ENCODE measurements at regions not wholly inside any gene's neighbourhood (a gene's known extent, or its start where the extent isn't known, plus 50 kb on each side); places are given as distances from the start of the nearest gene placed in this dataset.

DNA sequence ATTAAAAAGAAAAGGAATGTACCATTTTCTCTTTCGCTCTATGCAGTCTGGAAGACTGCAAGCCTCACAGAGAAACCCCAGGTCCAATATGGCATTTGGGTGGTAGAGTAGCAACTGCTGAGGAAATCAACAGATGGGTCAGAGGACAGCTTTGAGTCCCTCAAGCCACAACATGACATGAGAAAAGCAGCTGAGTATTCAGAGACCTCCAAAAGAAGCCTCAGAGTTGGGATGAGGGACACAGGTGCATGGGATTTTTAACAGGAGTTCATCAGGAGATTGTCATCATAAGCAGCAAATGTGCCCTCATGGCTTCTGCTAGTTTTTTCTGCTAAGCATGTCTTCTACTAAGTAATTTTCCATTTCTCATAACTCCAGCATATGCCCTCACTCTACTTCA is 111.6 kb downstream of the BLID start:
- Mint-ChIP-seq H3K4me3 (ENCODE audit: low read depth, unreplicated experiment) (no peak overlapping the region), H3K27ac (ENCODE audit: unreplicated experiment) (no peak overlapping the region), H3K36me3 (ENCODE audit: insufficient read depth, unreplicated experiment) (no peaks in the 10 kb centered on the region), H3K27me3 (ENCODE audit: unreplicated experiment) (peaks cover 11% of the 10 kb centered on the region), H3K9me3 (ENCODE audit: low read depth, unreplicated experiment) (peaks cover 9% of the 10 kb centered on the region), H3K4me1 (ENCODE audit: low read depth, unreplicated experiment) (no peaks in the 10 kb centered on the region)
- CTCF ChIA-PET = no interaction called here
- intact Hi-C loops (cut with micrococcal nuclease; ENCODE audit: unreplicated experiment) = no loop called here
- no peak for DNase-seq
- BruUV-seq (replicated peaks) = no TSS peak
- TF ChIP-seq, protein P1, sequence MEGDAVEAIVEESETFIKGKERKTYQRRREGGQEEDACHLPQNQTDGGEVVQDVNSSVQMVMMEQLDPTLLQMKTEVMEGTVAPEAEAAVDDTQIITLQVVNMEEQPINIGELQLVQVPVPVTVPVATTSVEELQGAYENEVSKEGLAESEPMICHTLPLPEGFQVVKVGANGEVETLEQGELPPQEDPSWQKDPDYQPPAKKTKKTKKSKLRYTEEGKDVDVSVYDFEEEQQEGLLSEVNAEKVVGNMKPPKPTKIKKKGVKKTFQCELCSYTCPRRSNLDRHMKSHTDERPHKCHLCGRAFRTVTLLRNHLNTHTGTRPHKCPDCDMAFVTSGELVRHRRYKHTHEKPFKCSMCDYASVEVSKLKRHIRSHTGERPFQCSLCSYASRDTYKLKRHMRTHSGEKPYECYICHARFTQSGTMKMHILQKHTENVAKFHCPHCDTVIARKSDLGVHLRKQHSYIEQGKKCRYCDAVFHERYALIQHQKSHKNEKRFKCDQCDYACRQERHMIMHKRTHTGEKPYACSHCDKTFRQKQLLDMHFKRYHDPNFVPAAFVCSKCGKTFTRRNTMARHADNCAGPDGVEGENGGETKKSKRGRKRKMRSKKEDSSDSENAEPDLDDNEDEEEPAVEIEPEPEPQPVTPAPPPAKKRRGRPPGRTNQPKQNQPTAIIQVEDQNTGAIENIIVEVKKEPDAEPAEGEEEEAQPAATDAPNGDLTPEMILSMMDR (IDR thresholded peaks at IDR 0.05; ENCODE audit: unreplicated experiment) = no peak

DNA sequence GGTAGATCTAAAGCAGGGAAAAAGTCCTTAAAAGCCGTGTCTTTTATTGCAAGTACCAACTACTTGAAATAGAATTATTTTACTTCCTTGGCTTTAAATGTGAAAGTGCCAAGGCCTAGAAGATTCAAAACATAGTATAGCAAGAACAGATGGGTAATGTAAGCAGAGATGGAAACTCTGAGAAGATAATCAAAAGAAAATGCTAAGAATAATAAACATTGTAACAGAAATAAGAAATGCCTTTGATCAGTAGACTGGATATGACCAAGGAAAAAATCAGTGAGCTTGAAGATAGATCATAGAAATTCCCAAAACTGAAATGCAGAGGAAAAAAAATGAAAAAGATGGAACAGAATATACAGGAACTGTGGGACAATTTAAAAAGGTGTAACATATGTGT is 113.1 kb downstream of the BLID start:
- Mint-ChIP-seq H3K27me3 (ENCODE audit: unreplicated experiment) (peaks cover 11% of the 10 kb centered on the region), H3K4me3 (ENCODE audit: low read depth, unreplicated experiment) (no peak overlapping the region), H3K9me3 (ENCODE audit: low read depth, unreplicated experiment) (peaks cover 9% of the 10 kb centered on the region), H3K27ac (ENCODE audit: unreplicated experiment) (no peak overlapping the region), H3K4me1 (ENCODE audit: low read depth, unreplicated experiment) (no peaks in the 10 kb centered on the region), H3K36me3 (ENCODE audit: insufficient read depth, unreplicated experiment) (no peaks in the 10 kb centered on the region)
- no peak for DNase-seq
- CTCF ChIA-PET = no interaction called here
- no TSS peak for BruUV-seq (replicated peaks)
- intact Hi-C loops (cut with micrococcal nuclease; ENCODE audit: unreplicated experiment) = no loop called here
- TF ChIP-seq, protein P1 (IDR thresholded peaks at IDR 0.05; ENCODE audit: unreplicated experiment) = no peak

DNA sequence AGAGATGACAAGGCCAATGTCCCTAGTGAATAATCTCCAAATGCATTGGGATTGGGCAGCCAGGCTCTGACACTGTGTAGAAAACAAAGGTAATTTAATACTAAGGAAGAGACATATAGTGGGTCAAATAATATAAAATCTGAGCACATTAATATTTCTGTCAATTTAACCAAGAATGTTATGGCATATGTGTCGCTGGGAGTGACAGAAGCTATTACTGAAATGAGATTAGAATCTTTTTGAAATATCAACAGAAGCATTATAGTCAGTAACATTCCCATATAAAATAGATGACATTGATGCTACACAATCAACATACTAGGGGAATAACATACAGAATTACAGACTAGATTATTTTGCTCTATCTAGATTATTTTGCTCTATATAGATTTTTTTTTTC is 114.0 kb downstream of the BLID start:
- intact Hi-C loops (cut with micrococcal nuclease; ENCODE audit: unreplicated experiment) = no loop called here
- no peak for DNase-seq
- no TSS peak for BruUV-seq (replicated peaks)
- Mint-ChIP-seq H3K9me3 (ENCODE audit: low read depth, unreplicated experiment) (peaks cover 9% of the 10 kb centered on the region), H3K36me3 (ENCODE audit: insufficient read depth, unreplicated experiment) (no peaks in the 10 kb centered on the region), H3K27ac (ENCODE audit: unreplicated experiment) (no peak overlapping the region), H3K27me3 (ENCODE audit: unreplicated experiment) (peaks cover 11% of the 10 kb centered on the region), H3K4me3 (ENCODE audit: low read depth, unreplicated experiment) (no peak overlapping the region), H3K4me1 (ENCODE audit: low read depth, unreplicated experiment) (no peaks in the 10 kb centered on the region)
- TF ChIP-seq, protein P1 (IDR thresholded peaks at IDR 0.05; ENCODE audit: unreplicated experiment) = no peak
- CTCF ChIA-PET = no interaction called here

DNA sequence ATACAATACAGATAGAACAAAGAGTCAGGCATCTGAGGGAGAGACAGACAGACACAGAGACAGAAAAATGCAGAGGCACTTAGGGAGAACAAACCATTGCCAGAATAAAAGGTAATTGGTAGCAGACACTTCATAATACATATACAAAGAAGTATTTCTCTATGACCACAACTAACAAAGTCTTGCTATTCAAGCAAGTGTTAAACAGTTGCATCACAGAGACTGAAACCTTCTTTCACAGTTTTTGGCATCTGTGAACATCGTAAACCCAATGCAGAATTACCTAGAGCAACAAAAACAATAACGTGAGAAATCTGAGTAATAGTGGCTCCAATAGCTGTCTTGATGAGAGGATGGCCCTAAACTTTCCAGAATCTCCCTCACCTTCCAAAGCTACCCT is 116.4 kb downstream of the BLID start:
- Mint-ChIP-seq H3K27ac (ENCODE audit: unreplicated experiment) (no peak overlapping the region), H3K4me3 (ENCODE audit: low read depth, unreplicated experiment) (no peak overlapping the region), H3K9me3 (ENCODE audit: low read depth, unreplicated experiment) (peaks cover 7% of the 10 kb centered on the region), H3K4me1 (ENCODE audit: low read depth, unreplicated experiment) (no peaks in the 10 kb centered on the region), H3K27me3 (ENCODE audit: unreplicated experiment) (peaks cover 11% of the 10 kb centered on the region), H3K36me3 (ENCODE audit: insufficient read depth, unreplicated experiment) (no peaks in the 10 kb centered on the region)
- BruUV-seq (replicated peaks) = no TSS peak
- intact Hi-C loops (cut with micrococcal nuclease; ENCODE audit: unreplicated experiment) = no loop called here
- TF ChIP-seq, protein P1 (IDR thresholded peaks at IDR 0.05; ENCODE audit: unreplicated experiment) = no peak
- CTCF ChIA-PET = no interaction called here
- no peak for DNase-seq

DNA sequence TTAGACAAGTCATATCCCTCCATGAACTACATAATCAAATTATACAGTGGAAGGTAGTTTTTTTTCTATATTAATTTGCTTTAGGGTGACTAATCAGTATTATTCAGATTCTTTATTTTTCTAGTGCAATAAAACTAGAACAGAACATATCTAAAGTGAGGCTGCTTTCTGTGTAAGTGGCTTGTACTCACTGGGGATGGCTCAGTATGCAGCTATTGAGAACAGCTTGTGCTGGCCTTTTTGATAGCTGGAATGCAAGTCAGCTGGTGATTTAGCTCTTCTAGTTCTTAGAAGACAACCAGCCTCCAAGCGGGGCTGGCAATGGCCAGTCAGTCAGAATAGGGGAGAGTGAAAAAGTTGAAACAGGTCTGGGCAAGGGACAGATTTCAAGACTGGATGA is 119.4 kb downstream of the BLID start:
- CTCF ChIA-PET = no interaction called here
- H3K4me1 Mint-ChIP-seq (ENCODE audit: low read depth, unreplicated experiment) = no peaks in the 10 kb centered on the region
- H3K4me3 Mint-ChIP-seq (ENCODE audit: low read depth, unreplicated experiment) = no peak overlapping the region
- H3K9me3 Mint-ChIP-seq (ENCODE audit: low read depth, unreplicated experiment) = peaks cover 6% of the 10 kb centered on the region
- TF ChIP-seq, protein P1 (IDR thresholded peaks at IDR 0.05; ENCODE audit: unreplicated experiment) = no peak
- H3K27me3 Mint-ChIP-seq (ENCODE audit: unreplicated experiment) = no peaks in the 10 kb centered on the region
- intact Hi-C loops (cut with micrococcal nuclease; ENCODE audit: unreplicated experiment) = no loop called here
- no peak overlapping the region for H3K27ac Mint-ChIP-seq (ENCODE audit: unreplicated experiment)
- no TSS peak for BruUV-seq (replicated peaks)
- no peaks in the 10 kb centered on the region for H3K36me3 Mint-ChIP-seq (ENCODE audit: insufficient read depth, unreplicated experiment)
- DNase-seq = no peak

Measured in Calu3 (cell line).